BLaER1 (cell line): ENCODE measurements at regions not wholly inside any gene's neighbourhood (a gene's known extent, or its start where the extent isn't known, plus 50 kb on each side); places are given as distances from the start of the nearest gene placed in this dataset.

ENCODE experiments used
- H3K27ac ChIP-seq: shearing (Covaris generic); formaldehyde crosslinking; 2 replicates; pipeline ENCODE4 v1.8.1; 2022
- H3K27me3 ChIP-seq: shearing (Covaris generic); formaldehyde crosslinking; 2 replicates; pipeline ENCODE4 v1.8.1; 2022
- H3K36me3 ChIP-seq: shearing (Covaris generic); formaldehyde crosslinking; 2 replicates; pipeline ENCODE4 v1.8.1; 2022
- H3K4me1 ChIP-seq: shearing (Covaris generic); formaldehyde crosslinking; 2 replicates; pipeline ENCODE4 v1.8.1; 2022
- H3K4me2 ChIP-seq: shearing (Covaris generic); formaldehyde crosslinking; 2 replicates; pipeline ENCODE4 v1.8.1; 2022
- H3K4me3 ChIP-seq: shearing (Covaris generic); formaldehyde crosslinking; 2 replicates; pipeline ENCODE4 v1.8.1; 2022
- H3K9ac ChIP-seq: shearing (Covaris generic); formaldehyde crosslinking; 2 replicates; pipeline ENCODE4 v1.8.1; 2022
- H3K9me3 ChIP-seq: shearing (Covaris generic); formaldehyde crosslinking; 2 replicates; pipeline ENCODE4 v1.8.1; 2022
- H4K20me1 ChIP-seq: shearing (Covaris generic); formaldehyde crosslinking; 2 replicates; pipeline ENCODE4 v1.8.1; 2022
- Cebpa-rat ChIP-seq: shearing (Covaris generic); IDR thresholded peaks from 2 replicates; pipeline ENCODE4 v1.8.1; 2022

- H3K36me3 ChIP-seq = no peaks in the 10 kb centered on the region
- H3K4me2 ChIP-seq = no peak overlapping the region
- no peaks in the 10 kb centered on the region for H4K20me1 ChIP-seq
- H3K4me1 ChIP-seq = peaks cover under 1% of the 10 kb centered on the region; the same call in 1 of the 2 replicates
- no peak overlapping the region for H3K9ac ChIP-seq
- H3K27ac ChIP-seq = no peak overlapping the region
- H3K27me3 ChIP-seq = no peaks in the 10 kb centered on the region
- TF ChIP-seq Cebpa-rat = no peak
- no peaks in the 10 kb centered on the region for H3K9me3 ChIP-seq
- no peak overlapping the region for H3K4me3 ChIP-seq
Measured at GRCh38 chr1:55484173-55484572, 269.0 kb upstream of the USP24 start.

DNA sequence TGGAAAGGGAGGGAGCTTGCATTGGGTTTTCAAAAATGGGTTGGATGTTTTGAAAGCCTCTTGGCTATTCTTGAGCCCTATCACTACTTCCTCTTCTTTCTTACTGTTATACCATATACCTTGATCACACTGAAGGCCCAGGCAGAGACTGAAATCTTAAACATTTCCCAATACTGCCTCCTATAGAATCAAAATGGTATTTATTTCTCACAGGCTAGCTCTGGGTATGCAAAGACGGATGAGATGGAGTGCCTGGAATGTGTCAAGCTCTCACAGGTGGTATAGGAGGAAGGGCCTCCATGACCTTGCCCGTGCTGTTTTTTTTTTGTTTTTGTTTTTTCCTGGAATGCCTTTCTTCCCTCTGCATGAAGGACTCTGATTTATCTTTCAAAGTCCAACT, 268.4 kb upstream of the USP24 start:
- H3K27me3 ChIP-seq = no peaks in the 10 kb centered on the region
- no peak overlapping the region for H3K4me3 ChIP-seq
- H3K36me3 ChIP-seq = no peaks in the 10 kb centered on the region
- H3K27ac ChIP-seq = no peak overlapping the region
- no peak overlapping the region for H3K4me2 ChIP-seq
- TF ChIP-seq Cebpa-rat = no peak
- H3K4me1 ChIP-seq = peaks cover 7% of the 10 kb centered on the region; the same call in 1 of the 2 replicates
- no peaks in the 10 kb centered on the region for H3K9me3 ChIP-seq
- no peaks in the 10 kb centered on the region for H4K20me1 ChIP-seq
- H3K9ac ChIP-seq = no peak overlapping the region

DNA sequence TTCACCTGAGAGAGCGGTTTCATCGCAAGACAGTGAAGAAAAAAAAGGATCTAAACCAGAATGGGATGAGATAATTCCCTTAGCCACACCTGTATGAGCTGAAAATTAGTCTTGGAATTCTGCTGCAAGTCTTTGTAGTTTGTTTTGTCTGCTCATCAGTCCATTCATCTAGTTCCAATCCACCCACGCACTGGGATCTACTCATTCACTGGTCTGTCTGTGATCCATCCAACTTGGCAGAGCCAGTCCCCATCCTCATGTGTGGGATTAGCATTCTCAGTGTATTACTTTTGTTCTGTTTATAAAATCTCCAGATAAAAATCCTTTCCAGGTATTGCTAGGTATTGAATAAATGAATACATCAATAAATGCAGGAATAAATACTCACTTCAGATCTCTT, 266.5 kb upstream of the USP24 start:
- H3K4me2 ChIP-seq = no peak overlapping the region
- H4K20me1 ChIP-seq = no peaks in the 10 kb centered on the region
- no peaks in the 10 kb centered on the region for H3K9me3 ChIP-seq
- TF ChIP-seq Cebpa-rat = no peak
- H3K27ac ChIP-seq = no peak overlapping the region
- H3K4me1 ChIP-seq = peaks cover 11% of the 10 kb centered on the region; the same call in 1 of the 2 replicates
- no peak overlapping the region for H3K4me3 ChIP-seq
- H3K36me3 ChIP-seq = no peaks in the 10 kb centered on the region
- H3K9ac ChIP-seq = no peak overlapping the region
- H3K27me3 ChIP-seq = no peaks in the 10 kb centered on the region

DNA sequence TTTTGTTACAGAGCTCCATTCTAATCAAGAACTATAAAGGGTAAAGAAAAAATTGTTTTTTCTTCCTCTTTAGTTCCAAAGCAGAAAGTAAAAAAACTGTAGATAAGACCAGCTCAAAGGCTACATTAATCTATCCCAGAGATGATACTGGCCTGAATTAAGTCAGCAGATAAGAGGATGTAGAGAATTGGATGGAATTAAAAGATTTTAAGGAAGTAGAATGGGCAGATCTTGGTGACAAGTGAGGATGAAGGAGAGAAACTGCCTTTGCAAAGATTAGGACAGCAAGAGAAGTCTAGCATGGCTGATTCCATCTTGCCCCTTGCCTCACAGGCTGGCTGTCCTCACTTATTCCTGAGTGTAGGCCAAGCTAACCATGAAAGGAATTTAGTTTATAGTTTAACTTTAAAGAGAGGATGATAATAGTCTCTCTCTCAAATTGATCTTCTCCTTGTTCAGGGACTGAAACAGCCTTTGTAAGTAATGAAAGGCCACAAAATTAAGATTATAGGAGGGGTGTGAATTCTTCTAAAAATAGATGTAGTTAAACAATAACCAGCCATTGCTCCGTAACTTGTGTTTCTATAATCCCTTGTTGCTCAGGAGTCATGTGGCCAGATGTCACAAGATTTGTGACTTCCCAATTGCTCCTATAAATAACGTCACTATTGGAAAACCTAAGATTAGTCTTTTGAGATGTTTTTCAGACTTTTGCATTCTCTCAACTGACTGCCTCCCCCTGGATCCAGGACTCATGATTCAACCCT, 265.0 kb upstream of the USP24 start:
- Histone ChIP-seq H4K20me1 (no peaks in the 10 kb centered on the region), H3K36me3 (no peaks in the 10 kb centered on the region), H3K9ac (no peak overlapping the region), H3K27me3 (no peaks in the 10 kb centered on the region), H3K4me2 (no peak overlapping the region), H3K27ac (no peak overlapping the region), H3K4me3 (no peak overlapping the region), H3K9me3 (no peaks in the 10 kb centered on the region), H3K4me1 (peaks cover 11% of the 10 kb centered on the region; the same call in 1 of the 2 replicates)
- no peak for TF ChIP-seq Cebpa-rat

DNA sequence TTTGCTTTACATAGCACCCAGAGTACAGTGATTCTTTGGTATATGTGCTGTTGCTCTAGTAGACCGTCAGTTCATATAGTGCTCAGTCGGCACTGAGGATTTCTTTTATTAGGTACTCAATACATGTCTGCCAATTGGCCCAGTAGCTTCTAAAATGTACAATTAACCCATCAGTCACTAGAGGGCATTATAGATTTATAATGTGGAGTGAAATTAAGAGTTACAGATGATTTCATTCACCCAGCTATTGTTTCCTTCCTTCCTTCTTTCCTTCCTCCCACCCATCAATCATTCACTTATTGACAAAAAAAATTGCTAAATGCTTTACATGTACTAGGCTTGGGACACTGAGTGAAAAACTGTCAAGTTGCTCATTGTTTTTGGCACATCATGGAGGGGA, 263.6 kb upstream of the USP24 start:
- TF ChIP-seq Cebpa-rat = no peak
- Histone ChIP-seq H3K4me2 (peak overlapping the region; percentile 6; the same call in 1 of the 2 replicates), H3K9me3 (no peaks in the 10 kb centered on the region), H3K4me3 (no peak overlapping the region), H4K20me1 (no peaks in the 10 kb centered on the region), H3K9ac (no peak overlapping the region), H3K27ac (no peak overlapping the region), H3K27me3 (no peaks in the 10 kb centered on the region), H3K4me1 (peaks cover 11% of the 10 kb centered on the region; the same call in 1 of the 2 replicates), H3K36me3 (no peaks in the 10 kb centered on the region)

GRCh38 chr1:55477953-55478352, 262.8 kb upstream of the USP24 start:
- Histone ChIP-seq H3K27ac (no peak overlapping the region), H3K36me3 (no peaks in the 10 kb centered on the region), H3K4me2 (no peak overlapping the region), H3K27me3 (no peaks in the 10 kb centered on the region), H3K4me3 (no peak overlapping the region), H4K20me1 (no peaks in the 10 kb centered on the region), H3K9me3 (no peaks in the 10 kb centered on the region), H3K9ac (no peak overlapping the region), H3K4me1 (peaks cover 11% of the 10 kb centered on the region; the same call in 1 of the 2 replicates)
- no peak for TF ChIP-seq Cebpa-rat

- Histone ChIP-seq H3K9me3 (no peaks in the 10 kb centered on the region), H3K4me2 (no peak overlapping the region), H3K9ac (no peak overlapping the region), H3K4me3 (no peak overlapping the region), H4K20me1 (no peaks in the 10 kb centered on the region), H3K36me3 (no peaks in the 10 kb centered on the region), H3K27me3 (no peaks in the 10 kb centered on the region), H3K4me1 (peaks cover 11% of the 10 kb centered on the region; the same call in 1 of the 2 replicates), H3K27ac (no peak overlapping the region)
- no peak for TF ChIP-seq Cebpa-rat
Measured at GRCh38 chr1:55476445-55477015, 261.4 kb upstream of the USP24 start.

DNA sequence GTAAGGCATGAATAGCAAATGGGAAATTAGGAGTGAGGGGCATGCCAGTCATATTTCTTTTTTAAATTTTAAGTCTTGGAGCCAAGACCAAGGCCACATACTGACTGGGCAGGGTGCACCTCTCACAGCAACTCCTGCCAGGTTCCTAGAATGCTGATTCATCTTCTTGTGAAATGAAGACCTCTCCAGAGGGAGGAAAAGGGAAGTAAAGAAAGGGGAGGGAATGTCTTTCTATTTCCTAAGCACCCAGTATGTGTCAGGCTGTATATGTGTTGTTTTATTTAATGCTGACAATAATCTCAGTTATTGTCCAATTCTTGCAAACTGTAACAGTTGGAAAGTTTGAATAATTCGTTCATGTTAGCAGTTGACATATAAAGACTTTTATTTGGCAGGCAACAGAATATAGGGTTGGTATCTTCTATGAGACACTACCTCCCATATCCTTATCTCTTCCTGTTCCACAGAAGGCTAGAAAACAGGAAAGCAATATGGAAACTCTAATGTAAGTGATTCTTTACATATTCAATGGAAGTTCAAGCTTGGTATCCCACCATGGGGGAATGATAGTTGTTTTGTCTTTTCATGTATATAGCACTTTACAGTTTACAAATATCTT, 259.1 kb upstream of the USP24 start:
- H3K27ac ChIP-seq = no peak overlapping the region
- H3K9ac ChIP-seq = no peak overlapping the region
- H3K36me3 ChIP-seq = no peaks in the 10 kb centered on the region
- peaks cover 11% of the 10 kb centered on the region; the same call in 1 of the 2 replicates for H3K4me1 ChIP-seq
- H3K27me3 ChIP-seq = no peaks in the 10 kb centered on the region
- H3K4me3 ChIP-seq = no peak overlapping the region
- no peaks in the 10 kb centered on the region for H3K9me3 ChIP-seq
- H4K20me1 ChIP-seq = no peaks in the 10 kb centered on the region
- TF ChIP-seq Cebpa-rat = no peak
- H3K4me2 ChIP-seq = no peak overlapping the region

DNA sequence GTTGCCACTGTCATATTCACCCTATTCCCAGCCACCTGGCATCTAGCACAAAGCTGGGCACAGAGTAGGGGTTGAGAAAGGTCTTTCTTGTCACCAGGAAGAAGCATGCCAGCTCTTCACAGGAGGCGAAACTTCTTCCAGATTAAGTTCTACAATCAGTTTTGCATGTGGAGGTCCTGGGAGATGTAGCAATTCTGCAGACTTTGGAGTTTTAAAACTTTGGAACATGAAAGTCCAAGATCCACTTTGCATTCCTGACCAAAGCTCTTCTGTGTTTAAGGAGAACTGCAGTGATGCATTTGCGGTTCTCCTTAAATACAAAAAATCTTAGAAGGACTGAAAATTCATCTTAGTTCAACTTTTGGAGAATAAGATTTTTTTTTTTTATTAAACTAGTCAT, 258.5 kb upstream of the USP24 start:
- Histone ChIP-seq H4K20me1 (no peaks in the 10 kb centered on the region), H3K4me2 (no peak overlapping the region), H3K4me3 (no peak overlapping the region), H3K9me3 (no peaks in the 10 kb centered on the region), H3K9ac (no peak overlapping the region), H3K4me1 (peaks cover 6% of the 10 kb centered on the region; the same call in 1 of the 2 replicates), H3K27ac (no peak overlapping the region), H3K36me3 (no peaks in the 10 kb centered on the region), H3K27me3 (no peaks in the 10 kb centered on the region)
- TF ChIP-seq Cebpa-rat = no peak

- no peak overlapping the region for H3K9ac ChIP-seq
- no peak overlapping the region for H3K4me3 ChIP-seq
- H3K4me2 ChIP-seq = no peak overlapping the region
- H3K9me3 ChIP-seq = no peaks in the 10 kb centered on the region
- no peak for TF ChIP-seq Cebpa-rat
- H3K4me1 ChIP-seq = no peaks in the 10 kb centered on the region
- no peaks in the 10 kb centered on the region for H3K36me3 ChIP-seq
- H3K27ac ChIP-seq = no peak overlapping the region
- H4K20me1 ChIP-seq = no peaks in the 10 kb centered on the region
- H3K27me3 ChIP-seq = no peaks in the 10 kb centered on the region
Measured at GRCh38 chr1:55472784-55473183, 257.6 kb upstream of the USP24 start.
